Peyer's patch (tissue), 4 donors: ENCODE measurements at regions not wholly inside any gene's neighbourhood (a gene's known extent, or its start where the extent isn't known, plus 50 kb on each side); places are given as distances from the start of the nearest gene placed in this dataset.

ENCODE experiments used
- DNase-seq, 3 donors: peaks; one replicate each; pipeline ENCODE4 v3.0.0-alpha.2; 2017 to 2019
- H3K27ac ChIP-seq, 4 donors: fragments of 200-600 bp; sonication (generic); one replicate each; pipeline ENCODE4 v1.5.1; 2016 to 2019
- H3K27me3 ChIP-seq, 2 donors: fragments of 200-600 bp; sonication (generic); one replicate each; pipeline ENCODE4 v1.5.1; 2019
- H3K36me3 ChIP-seq, 3 donors: fragments of 200-600 bp; sonication (generic); one replicate each; pipeline ENCODE4 v1.5.1; 2016 to 2019
- H3K4me1 ChIP-seq, 4 donors: fragments of 200-600 bp; sonication (generic); one replicate each; pipeline ENCODE4 v1.5.1; 2016 to 2019
- H3K4me3 ChIP-seq, 4 donors: fragments of 200-600 bp; sonication (generic); 1 replicate in 3 of 4; 2 replicates in 1 of 4; pipeline ENCODE4 v1.5.1; 2016 to 2019; ENCODE audit warnings: mild to moderate bottlenecking in 1 of 4
- H3K9me3 ChIP-seq, 4 donors: fragments of 200-600 bp; sonication (generic); one replicate each; pipeline ENCODE4 v1.5.1; 2016 to 2019; ENCODE audit warnings: mild to moderate bottlenecking in 1 of 4
- CTCF ChIP-seq, 6 experiments: fragments of 450-650 bp in 4 of 6; fragments of 200-600 bp in 2 of 6; sonication (generic) in 1 of 6; IDR thresholded peaks; one replicate each; pipeline ENCODE4 v1.5.1; 2017 to 2019; ENCODE audit warnings: antibody characterized with exemption in 6 of 6, mild to moderate bottlenecking in 3 of 6, moderate library complexity in 1 of 6
- POLR2A ChIP-seq, 2 donors: fragments of 450-650 bp; IDR thresholded peaks; one replicate each; pipeline ENCODE4 v1.5.1; 2017; ENCODE audit warnings: antibody characterized with exemption in 2 of 2, mild to moderate bottlenecking in 2 of 2, moderate library complexity in 2 of 2

- TF ChIP-seq POLR2A (IDR thresholded peaks at IDR 0.05) = no peak
- no peak for TF ChIP-seq CTCF (IDR thresholded peaks at IDR 0.05)
- no peak for DNase-seq
- H3K4me3 ChIP-seq = no peak overlapping the region
These were observed 727.7 kb upstream of the GRM3 start for GRCh38 chr7:85916016-85916415.

GRCh38 chr7:85914437-85914836 lies 727.6 kb upstream of the SEMA3D start:
- H3K9me3 ChIP-seq = no peaks in the 10 kb centered on the region
- no peak for TF ChIP-seq CTCF (IDR thresholded peaks at IDR 0.05)
- no peak for TF ChIP-seq POLR2A (IDR thresholded peaks at IDR 0.05)
- H3K4me3 ChIP-seq = no peak overlapping the region
- no peak overlapping the region for H3K27ac ChIP-seq
- no peaks in the 10 kb centered on the region for H3K36me3 ChIP-seq
- no peaks in the 10 kb centered on the region for H3K4me1 ChIP-seq
- no peak for DNase-seq
- no peaks in the 10 kb centered on the region for H3K27me3 ChIP-seq

More at GRCh38 chr7:85916016-85916415, 727.7 kb upstream of the GRM3 start:
- no peak overlapping the region for H3K27ac ChIP-seq
- H3K27me3 ChIP-seq = no peaks in the 10 kb centered on the region
- no peaks in the 10 kb centered on the region for H3K36me3 ChIP-seq
- H3K4me1 ChIP-seq = no peaks in the 10 kb centered on the region
- no peaks in the 10 kb centered on the region for H3K9me3 ChIP-seq

GRCh38 chr7:85908051-85908450 lies 721.2 kb upstream of the SEMA3D start:
- Histone ChIP-seq H3K36me3 (no peaks in the 10 kb centered on the region), H3K27me3 (no peaks in the 10 kb centered on the region), H3K4me3 (no peak overlapping the region), H3K27ac (no peak overlapping the region), H3K9me3 (no peaks in the 10 kb centered on the region), H3K4me1 (no peaks in the 10 kb centered on the region)
- no peak for DNase-seq
- TF ChIP-seq CTCF (IDR thresholded peaks at IDR 0.05) = no peak
- no peak for TF ChIP-seq POLR2A (IDR thresholded peaks at IDR 0.05)

GRCh38 chr7:85897967-85898366 lies 711.1 kb upstream of the SEMA3D start:
- Histone ChIP-seq H3K9me3 (no peaks in the 10 kb centered on the region), H3K36me3 (no peaks in the 10 kb centered on the region), H3K4me1 (no peaks in the 10 kb centered on the region), H3K27ac (no peak overlapping the region), H3K4me3 (no peak overlapping the region), H3K27me3 (no peaks in the 10 kb centered on the region)
- no peak for DNase-seq
- TF ChIP-seq POLR2A (IDR thresholded peaks at IDR 0.05) = no peak
- no peak for TF ChIP-seq CTCF (IDR thresholded peaks at IDR 0.05)

- H3K36me3 ChIP-seq = no peaks in the 10 kb centered on the region
These were observed 709.7 kb upstream of the SEMA3D start for GRCh38 chr7:85896531-85896930.

More at GRCh38 chr7:85896531-85896930, 709.7 kb upstream of the SEMA3D start:
- Histone ChIP-seq H3K27ac (no peak overlapping the region), H3K9me3 (no peaks in the 10 kb centered on the region), H3K27me3 (no peaks in the 10 kb centered on the region), H3K4me3 (no peak overlapping the region), H3K4me1 (no peaks in the 10 kb centered on the region)
- DNase-seq = no peak
- TF ChIP-seq CTCF (IDR thresholded peaks at IDR 0.05) (no peak), POLR2A (IDR thresholded peaks at IDR 0.05) (no peak)
